ENCODE measurements at regions not wholly inside any gene's neighbourhood (a gene's known extent, or its start where the extent isn't known, plus 50 kb on each side); places are given as distances from the start of the nearest gene placed in this dataset.

DNA sequence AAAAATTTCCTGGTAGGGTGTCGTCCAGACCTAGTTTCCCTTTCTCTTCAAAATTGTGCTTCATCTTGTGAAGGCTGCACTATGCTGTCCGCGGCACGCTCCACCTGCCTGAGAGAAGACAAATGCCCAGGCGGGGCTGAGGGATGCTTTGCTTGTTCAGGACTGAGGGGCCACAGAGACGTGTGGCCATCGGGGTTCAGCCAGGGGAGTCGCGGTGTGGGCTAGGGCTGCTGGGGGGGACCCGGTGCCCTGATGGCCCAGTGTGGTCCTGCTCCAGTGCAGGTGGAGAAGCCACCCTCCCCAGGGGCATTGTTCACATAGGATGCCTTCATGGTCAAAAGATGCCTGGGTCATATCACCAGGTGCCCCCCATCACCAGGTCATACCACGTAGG is 107.8 kb upstream of the SHH start (continued):
- TF ChIP-seq, protein P1, sequence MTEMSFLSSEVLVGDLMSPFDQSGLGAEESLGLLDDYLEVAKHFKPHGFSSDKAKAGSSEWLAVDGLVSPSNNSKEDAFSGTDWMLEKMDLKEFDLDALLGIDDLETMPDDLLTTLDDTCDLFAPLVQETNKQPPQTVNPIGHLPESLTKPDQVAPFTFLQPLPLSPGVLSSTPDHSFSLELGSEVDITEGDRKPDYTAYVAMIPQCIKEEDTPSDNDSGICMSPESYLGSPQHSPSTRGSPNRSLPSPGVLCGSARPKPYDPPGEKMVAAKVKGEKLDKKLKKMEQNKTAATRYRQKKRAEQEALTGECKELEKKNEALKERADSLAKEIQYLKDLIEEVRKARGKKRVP (CRISPR knock-in tag; IDR thresholded peaks at IDR 0.05) = no peak
- TF ChIP-seq MIER2 (CRISPR knock-in tag; IDR thresholded peaks at IDR 0.05) (no peak), ZSCAN29 (CRISPR knock-in tag; conservative IDR thresholded peaks at IDR 0.05) (no peak), ZNF235 (CRISPR knock-in tag; IDR thresholded peaks at IDR 0.05; ENCODE audit: borderline replicate concordance) (no peak), ZNF781 (CRISPR knock-in tag; IDR thresholded peaks at IDR 0.05; ENCODE audit: borderline replicate concordance, not compliant biosample characterization) (no peak), RFX1 (IDR thresholded peaks at IDR 0.05) (no peak), CHCHD3 (CRISPR knock-in tag; IDR thresholded peaks at IDR 0.05) (no peak), NCOA2 (CRISPR knock-in tag; IDR thresholded peaks at IDR 0.05) (no peak), ZNF335 (CRISPR knock-in tag; IDR thresholded peaks at IDR 0.05) (no peak), HDAC2 (CRISPR knock-in tag; IDR thresholded peaks at IDR 0.05) (no peak)
- TF ChIP-seq, protein P2, sequence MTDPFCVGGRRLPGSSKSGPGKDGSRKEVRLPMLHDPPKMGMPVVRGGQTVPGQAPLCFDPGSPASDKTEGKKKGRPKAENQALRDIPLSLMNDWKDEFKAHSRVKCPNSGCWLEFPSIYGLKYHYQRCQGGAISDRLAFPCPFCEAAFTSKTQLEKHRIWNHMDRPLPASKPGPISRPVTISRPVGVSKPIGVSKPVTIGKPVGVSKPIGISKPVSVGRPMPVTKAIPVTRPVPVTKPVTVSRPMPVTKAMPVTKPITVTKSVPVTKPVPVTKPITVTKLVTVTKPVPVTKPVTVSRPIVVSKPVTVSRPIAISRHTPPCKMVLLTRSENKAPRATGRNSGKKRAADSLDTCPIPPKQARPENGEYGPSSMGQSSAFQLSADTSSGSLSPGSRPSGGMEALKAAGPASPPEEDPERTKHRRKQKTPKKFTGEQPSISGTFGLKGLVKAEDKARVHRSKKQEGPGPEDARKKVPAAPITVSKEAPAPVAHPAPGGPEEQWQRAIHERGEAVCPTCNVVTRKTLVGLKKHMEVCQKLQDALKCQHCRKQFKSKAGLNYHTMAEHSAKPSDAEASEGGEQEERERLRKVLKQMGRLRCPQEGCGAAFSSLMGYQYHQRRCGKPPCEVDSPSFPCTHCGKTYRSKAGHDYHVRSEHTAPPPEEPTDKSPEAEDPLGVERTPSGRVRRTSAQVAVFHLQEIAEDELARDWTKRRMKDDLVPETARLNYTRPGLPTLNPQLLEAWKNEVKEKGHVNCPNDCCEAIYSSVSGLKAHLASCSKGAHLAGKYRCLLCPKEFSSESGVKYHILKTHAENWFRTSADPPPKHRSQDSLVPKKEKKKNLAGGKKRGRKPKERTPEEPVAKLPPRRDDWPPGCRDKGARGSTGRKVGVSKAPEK (CRISPR knock-in tag; IDR thresholded peaks at IDR 0.05; ENCODE audit: borderline replicate concordance) = no peak
- TF ChIP-seq, protein P3, sequence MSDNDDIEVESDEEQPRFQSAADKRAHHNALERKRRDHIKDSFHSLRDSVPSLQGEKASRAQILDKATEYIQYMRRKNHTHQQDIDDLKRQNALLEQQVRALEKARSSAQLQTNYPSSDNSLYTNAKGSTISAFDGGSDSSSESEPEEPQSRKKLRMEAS (IDR thresholded peaks at IDR 0.05) = no peak
- TF ChIP-seq, protein P4, sequence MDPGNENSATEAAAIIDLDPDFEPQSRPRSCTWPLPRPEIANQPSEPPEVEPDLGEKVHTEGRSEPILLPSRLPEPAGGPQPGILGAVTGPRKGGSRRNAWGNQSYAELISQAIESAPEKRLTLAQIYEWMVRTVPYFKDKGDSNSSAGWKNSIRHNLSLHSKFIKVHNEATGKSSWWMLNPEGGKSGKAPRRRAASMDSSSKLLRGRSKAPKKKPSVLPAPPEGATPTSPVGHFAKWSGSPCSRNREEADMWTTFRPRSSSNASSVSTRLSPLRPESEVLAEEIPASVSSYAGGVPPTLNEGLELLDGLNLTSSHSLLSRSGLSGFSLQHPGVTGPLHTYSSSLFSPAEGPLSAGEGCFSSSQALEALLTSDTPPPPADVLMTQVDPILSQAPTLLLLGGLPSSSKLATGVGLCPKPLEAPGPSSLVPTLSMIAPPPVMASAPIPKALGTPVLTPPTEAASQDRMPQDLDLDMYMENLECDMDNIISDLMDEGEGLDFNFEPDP (CRISPR knock-in tag; conservative IDR thresholded peaks at IDR 0.05) = no peak
- TF ChIP-seq, protein P5, sequence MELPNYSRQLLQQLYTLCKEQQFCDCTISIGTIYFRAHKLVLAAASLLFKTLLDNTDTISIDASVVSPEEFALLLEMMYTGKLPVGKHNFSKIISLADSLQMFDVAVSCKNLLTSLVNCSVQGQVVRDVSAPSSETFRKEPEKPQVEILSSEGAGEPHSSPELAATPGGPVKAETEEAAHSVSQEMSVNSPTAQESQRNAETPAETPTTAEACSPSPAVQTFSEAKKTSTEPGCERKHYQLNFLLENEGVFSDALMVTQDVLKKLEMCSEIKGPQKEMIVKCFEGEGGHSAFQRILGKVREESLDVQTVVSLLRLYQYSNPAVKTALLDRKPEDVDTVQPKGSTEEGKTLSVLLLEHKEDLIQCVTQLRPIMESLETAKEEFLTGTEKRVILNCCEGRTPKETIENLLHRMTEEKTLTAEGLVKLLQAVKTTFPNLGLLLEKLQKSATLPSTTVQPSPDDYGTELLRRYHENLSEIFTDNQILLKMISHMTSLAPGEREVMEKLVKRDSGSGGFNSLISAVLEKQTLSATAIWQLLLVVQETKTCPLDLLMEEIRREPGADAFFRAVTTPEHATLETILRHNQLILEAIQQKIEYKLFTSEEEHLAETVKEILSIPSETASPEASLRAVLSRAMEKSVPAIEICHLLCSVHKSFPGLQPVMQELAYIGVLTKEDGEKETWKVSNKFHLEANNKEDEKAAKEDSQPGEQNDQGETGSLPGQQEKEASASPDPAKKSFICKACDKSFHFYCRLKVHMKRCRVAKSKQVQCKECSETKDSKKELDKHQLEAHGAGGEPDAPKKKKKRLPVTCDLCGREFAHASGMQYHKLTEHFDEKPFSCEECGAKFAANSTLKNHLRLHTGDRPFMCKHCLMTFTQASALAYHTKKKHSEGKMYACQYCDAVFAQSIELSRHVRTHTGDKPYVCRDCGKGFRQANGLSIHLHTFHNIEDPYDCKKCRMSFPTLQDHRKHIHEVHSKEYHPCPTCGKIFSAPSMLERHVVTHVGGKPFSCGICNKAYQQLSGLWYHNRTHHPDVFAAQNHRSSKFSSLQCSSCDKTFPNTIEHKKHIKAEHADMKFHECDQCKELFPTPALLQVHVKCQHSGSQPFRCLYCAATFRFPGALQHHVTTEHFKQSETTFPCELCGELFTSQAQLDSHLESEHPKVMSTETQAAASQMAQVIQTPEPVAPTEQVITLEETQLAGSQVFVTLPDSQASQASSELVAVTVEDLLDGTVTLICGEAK (IDR thresholded peaks at IDR 0.05) = no peak
- TF ChIP-seq, protein P5 (CRISPR knock-in tag; IDR thresholded peaks at IDR 0.05) = no peak
- TF ChIP-seq, protein P6, sequence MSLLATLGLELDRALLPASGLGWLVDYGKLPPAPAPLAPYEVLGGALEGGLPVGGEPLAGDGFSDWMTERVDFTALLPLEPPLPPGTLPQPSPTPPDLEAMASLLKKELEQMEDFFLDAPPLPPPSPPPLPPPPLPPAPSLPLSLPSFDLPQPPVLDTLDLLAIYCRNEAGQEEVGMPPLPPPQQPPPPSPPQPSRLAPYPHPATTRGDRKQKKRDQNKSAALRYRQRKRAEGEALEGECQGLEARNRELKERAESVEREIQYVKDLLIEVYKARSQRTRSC (CRISPR knock-in tag; IDR thresholded peaks at IDR 0.05; ENCODE audit: low read depth) = no peak

Data from HepG2 (cell line).